ENCODE measurements at regions not wholly inside any gene's neighbourhood (a gene's known extent, or its start where the extent isn't known, plus 50 kb on each side); places are given as distances from the start of the nearest gene placed in this dataset.

GRCh38 chr6:144347448-144347759 is 62.3 kb downstream of the UTRN start (continued):
- no peak for TF ChIP-seq TEAD4 (IDR thresholded peaks at IDR 0.05; ENCODE audit: low read depth, low read length)
- TF ChIP-seq YY1 (IDR thresholded peaks at IDR 0.05; ENCODE audit: low read depth, low read length): no peak
- TF ChIP-seq SIRT6 (IDR thresholded peaks at IDR 0.05; ENCODE audit: low read length): no peak
- no peak for TF ChIP-seq JUND (IDR thresholded peaks at IDR 0.05; ENCODE audit: low read length)
- TF ChIP-seq KDM5A (IDR thresholded peaks at IDR 0.05; ENCODE audit: low read length): no peak
- TF ChIP-seq TBP (IDR thresholded peaks at IDR 0.05; ENCODE audit: low read depth, low read length): no peak

Measured in H1 (cell line).